Nucleus accumbens (tissue), 56 donors: ENCODE measurements at regions not wholly inside any gene's neighbourhood (a gene's known extent, or its start where the extent isn't known, plus 50 kb on each side); places are given as distances from the start of the nearest gene placed in this dataset.
"Not testable (repeated sequence)": the region's sequence is repeated elsewhere in the genome, so short reads cannot be mapped to it uniquely, and the experiment has no call there.

Experiments
- DNase-seq, 56 donors: peaks; one replicate each; lab custom pipeline; 2025; lab: John Stamatoyannopoulos, UW

GRCh38 chr21:20020026-20020425, 978.2 kb upstream of the NCAM2 start:
- no peak for DNase-seq

DNA sequence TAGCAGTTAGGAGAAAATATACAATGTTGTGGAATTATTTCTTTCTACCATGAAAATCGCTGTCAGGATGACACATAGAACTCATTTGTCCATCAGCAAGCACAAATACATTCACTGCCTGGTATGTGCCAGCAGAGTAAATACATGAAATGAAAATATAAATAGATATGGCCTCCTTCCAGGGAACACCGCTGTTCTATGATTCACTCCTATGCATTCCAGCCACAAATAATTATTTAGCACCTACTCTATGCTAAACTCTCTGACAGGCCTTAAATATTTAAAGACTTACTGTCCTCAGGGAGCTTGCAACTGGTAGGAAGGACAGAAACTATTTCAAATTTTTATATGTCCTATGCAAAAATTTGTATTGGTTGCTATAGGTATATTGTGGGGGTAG, 975.0 kb upstream of the NCAM2 start:
- DNase-seq = no peak

GRCh38 chr21:20024741-20025140, 973.5 kb upstream of the NCAM2 start:
- DNase-seq = no peak

DNA sequence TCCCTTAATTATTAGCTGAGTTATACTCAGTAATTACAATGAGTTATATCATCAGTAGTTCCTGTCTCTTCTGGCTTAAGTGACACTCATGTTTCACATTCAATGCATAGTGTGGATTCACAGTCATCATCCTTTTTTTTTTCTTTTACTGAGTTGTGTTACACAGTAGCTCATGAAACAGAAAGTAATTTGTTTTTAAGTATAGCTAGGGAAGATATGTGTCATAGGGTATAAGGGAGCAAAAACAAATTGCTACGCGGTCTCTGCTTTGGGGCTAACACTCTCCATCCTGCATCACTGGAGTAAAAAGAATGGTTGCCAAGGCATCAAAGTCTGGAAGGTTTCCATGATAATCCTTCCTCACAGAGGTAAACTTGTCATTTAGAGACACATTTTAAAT, 971.7 kb upstream of the NCAM2 start:
- no peak for DNase-seq

DNA sequence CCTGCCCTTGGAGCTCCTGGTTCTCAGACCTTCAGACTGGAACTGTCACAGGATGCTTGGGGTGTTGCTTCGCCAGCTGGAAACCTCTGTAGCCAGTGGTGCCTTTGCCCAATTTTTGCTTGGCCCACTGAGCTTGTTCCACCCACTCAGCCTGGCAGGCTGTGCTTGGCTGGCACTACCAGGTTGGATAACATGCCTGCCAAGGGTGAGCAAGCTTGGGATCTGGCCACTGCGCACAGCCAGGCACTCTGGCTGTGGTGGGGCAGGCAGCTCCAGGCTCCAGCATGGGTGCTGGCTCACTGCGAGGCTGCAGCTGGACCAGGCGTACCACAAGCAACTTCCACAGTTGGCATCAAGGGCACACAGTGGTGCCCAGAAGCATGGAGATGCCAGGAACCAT, 967.8 kb upstream of the NCAM2 start:
- DNase-seq = no peak

GRCh38 chr21:20031807-20032206, 966.4 kb upstream of the NCAM2 start:
- no peak for DNase-seq

DNA sequence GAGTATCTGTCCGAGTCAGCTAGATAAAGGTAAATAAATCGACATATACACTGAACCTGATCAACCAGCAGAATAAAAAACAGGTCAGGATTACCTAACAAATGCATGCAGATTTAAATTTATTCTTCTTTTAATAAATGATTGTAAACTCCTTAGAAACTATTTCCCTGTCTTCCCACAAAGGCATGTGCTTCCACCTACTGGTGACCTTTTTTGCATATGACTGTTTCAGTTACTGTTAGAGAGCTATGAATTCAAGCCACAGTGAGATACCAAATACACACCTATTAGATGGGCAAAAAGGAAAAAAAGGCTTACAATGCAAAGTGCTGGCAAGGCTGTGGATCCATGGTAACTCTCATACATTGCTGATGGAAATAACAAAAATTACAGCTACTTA, 957.4 kb upstream of the NCAM2 start:
- DNase-seq = no peak

- DNase-seq = no peak
Observed at GRCh38 chr21:20045197-20045596, 953.0 kb upstream of the NCAM2 start.

DNA sequence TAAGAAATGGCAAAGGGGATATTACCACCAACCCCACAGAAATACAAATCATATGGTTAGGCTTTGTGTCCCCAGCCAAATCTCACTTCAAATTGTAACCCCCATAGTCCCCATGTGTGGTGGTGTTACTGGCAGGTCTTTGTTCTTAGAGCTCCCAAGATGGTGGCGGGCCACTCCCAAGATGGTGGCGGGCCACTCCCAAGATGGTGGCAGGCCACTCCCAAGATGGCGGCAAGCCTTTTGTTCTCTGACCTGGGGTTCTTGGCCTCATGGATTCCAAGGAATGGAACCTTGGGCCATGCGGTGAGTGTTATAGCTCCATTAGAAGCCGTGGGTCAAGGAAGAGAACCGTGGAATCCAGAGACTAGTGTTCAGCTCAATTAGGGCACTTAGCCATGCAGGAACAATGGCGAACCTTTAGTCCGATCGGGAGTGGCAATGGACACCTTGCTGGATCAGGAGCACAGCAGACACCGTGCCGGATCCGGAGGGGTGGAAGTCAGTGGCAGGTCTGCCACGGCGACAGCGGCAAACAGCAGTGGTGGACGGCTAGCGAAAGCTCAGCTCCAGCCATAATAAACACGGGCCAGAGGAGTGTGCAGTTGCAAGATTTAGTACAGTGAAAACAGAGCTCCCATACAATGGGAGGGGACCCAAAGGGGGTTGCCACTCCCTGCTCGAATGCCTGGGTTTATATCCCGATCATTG, 949.9 kb upstream of the NCAM2 start:
- not testable (repeated sequence) for DNase-seq

DNA sequence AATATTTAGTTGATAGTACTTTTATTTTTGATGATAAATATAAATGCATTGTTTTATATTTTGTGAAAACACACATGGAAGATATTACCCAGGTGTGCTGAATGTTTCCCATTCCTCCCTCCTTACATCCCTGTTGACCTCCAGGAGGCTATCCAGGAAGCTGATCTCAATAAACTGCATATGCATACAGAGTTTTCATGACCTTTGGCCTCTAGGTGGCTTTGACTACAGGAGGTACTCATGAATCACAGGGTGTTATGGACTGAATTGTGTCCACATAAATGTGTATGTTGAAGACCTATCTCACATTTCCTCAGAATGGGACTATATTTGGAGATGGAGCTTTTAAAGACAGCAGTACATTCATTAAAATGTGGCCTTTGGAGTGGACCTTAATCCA, 914.9 kb upstream of the NCAM2 start:
- DNase-seq = no peak

DNA sequence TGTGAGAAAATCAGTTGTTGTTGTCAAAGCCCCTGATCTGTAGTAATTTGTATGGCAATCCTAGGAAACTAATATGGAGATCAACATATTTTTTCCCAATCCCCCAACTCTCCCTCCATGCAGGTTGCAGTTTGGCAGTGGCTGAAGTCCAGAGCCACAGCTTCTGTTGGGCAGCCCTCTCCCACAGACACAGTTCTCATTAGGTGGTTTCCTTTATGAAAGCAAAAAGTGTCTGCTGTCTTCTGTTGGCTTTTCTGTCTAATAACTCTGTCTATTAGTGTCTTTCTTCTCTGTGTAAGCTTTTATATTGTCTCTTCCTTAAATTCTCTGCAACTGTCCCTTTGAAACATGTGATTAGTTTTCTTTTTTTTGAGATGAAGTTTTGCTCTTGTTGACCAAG, 914.3 kb upstream of the NCAM2 start:
- no peak for DNase-seq

GRCh38 chr21:20086508-20086907, 911.7 kb upstream of the NCAM2 start:
- DNase-seq = no peak

DNA sequence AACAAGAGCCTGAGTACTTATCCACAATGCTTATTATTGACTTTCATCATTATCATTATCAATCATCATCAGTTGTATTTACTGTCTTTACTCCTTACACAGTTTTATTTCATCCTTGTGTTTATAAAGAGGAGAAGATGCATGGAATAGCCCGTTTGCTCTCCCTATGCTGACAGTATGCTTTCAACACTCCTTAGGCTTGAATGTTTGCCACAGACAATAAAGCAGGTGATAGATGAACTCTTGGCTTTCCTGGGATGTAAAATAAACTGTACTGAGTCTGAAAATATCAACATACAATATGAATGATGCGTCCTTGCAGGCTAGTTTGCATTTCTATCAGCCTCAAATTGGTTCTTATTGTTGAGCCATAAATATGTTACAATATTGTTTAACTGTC, 891.8 kb upstream of the NCAM2 start:
- no peak for DNase-seq

DNA sequence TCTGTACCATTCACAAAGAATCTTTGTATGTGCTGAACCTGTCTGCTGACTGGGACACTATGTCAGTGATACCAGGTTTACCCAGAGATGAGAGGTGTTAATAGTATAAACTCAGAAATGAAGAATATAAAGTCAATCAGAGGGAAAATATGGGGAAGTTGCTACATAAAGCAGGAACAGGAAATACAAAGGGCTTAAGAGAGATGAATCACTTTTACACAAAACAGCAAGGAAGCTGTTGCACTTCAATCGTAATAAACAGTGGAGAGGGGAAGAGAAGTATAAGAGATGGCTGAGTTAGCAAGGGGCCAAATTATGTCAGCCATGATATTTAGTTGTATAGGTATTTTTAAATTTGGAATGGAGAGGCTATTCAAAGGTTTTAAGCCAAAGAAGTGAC, 890.2 kb upstream of the NCAM2 start:
- DNase-seq = no peak

DNA sequence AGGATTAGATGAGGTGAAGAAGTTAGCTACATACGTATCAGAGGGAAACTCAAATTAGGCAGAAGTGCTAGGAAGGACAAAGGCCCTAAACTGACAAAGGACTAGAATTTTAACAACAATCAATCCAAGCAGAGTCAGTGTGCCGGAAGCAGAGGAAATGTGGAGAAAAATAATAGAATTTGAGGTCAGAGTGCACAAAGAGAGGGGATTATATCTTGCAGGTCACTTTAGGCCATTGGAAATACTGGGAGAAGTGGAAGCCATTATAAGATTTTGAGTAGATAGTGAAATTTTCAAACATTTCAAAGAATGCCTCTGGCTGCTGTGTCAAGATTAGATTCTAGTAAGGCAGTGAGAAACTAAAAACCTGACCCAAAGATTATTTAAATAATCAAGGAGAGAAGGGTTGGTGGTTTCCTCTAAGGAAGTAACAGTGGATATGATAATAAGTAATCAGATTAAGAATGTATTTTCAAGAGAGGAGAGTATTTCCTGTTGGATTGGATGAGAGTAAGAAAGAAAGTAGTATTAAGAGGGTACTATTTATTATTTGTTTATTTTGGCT, 889.2 kb upstream of the NCAM2 start:
- no peak for DNase-seq

DNA sequence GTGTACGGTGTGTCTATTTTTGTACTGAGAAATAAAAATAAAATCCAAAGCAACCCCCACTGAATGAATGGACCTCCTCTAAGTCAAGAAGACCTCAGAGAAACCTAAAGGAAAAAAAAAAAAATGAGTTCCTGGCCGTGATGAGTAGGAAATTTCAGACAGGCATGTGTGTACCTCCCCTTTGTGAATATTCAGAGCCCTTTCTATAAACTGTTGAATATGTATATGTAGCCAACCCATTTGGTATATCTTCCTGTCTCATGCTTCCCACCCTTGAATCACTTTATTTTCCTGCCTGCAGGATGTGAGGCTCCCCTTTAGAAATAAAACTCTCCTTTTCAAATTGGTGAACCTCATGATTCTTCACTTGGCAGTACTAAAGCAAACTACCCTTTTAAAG, 887.8 kb upstream of the NCAM2 start:
- DNase-seq = no peak

GRCh38 chr21:20151741-20152140, 846.5 kb upstream of the NCAM2 start:
- no peak for DNase-seq

DNA sequence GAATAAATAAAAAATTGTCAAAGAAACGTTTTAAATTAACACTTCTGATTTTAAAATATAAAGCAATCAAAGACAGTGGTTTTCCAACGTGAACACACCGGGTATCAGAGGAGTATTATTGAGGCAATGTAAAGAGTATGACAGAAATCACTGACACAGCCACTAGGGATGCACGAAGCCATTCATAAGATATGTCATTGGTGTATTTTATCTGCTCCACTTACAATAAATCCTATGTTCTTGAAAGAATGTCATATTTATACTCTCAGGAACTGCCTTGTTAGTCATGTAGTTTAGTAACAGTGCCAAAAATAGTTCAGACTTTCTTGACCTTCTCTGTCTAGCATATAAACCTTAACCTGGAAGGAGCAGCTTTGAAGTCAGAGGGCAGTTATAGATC, 835.0 kb upstream of the NCAM2 start:
- no peak for DNase-seq

DNA sequence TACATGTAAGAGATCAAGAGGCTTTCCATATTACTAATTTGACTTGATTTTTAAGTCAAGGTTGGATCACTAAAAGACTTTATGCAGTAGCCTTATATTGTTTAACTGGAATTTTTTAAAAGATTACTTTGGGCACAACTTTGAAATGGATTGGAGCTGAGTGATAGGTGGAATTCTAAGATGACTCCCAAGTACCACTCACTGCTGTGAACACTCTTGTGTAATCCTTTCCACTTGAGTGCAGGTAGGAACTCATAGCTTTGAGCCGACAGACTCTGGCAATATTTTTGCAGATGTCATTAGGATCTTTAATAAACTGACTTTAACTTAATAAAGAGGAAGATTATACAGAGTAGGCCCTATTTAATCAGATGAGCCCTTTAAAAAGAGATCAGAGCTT, 831.1 kb upstream of the NCAM2 start:
- no peak for DNase-seq

DNA sequence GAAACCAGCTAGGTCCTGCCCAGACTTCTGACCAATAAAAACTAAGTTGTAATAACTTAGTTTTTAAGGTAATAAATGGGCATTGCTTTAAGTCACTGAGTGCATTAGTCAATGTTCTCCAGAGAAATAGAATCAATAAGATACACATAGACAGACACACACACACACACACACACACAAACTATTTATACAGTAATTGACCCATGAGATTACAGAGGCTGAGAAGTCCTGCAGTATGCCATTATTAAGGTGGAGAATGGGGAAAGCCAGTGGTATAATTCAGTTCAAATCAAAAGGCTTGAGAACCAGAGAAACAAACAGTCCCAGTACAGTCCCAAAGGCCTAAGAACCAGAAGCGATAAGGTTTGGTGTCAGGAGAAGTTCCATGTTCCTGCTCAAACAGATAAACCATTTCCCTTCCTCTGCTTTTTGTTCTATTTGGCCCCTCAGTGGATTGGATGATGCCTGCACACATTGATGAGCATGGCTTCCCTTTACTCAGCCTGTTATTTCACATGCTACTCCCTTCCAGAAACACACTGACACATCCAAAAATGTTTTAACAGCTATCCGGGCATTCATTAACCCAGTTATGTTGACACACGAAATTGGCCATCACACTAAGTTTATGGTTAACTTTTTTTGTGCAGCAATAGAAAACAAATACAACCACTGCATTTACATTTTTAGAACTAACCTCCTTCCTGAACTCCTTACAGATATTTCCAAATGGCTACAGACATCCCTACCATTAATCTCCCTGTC, 828.2 kb upstream of the NCAM2 start:
- no peak for DNase-seq

GRCh38 chr21:20186186-20186585, 812.0 kb upstream of the NCAM2 start:
- DNase-seq = no peak

DNA sequence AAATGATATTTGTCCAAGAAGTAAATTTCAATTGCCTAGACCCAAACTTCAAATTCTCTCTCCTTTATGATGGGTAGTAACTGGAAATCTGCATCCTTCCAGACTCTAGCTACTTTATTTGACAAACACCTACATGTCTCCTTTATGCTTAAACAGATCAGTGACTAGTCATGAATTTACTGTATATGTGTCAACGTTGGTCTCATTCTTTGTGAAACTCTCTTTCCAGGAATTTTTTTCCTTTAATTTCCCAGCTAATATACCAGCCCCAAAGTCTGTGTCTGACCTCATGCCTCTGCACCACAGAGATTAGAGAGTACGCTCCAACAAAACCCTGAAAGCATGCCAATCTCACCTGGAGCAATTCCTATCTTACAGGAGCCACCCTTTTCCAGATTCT, 811.2 kb upstream of the NCAM2 start:
- DNase-seq = no peak
